T47D (cell line): ENCODE measurements at regions not wholly inside any gene's neighbourhood (a gene's known extent, or its start where the extent isn't known, plus 50 kb on each side); places are given as distances from the start of the nearest gene placed in this dataset.
"Not testable (repeated sequence)": the region's sequence is repeated elsewhere in the genome, so short reads cannot be mapped to it uniquely, and the experiment has no call there.

Experiments used
- DNase-seq, 2 experiments: peaks; one replicate each; pipeline versions ENCODE4 v3.0.0 to v3.0.0-alpha.2; 2011 to 2012; ENCODE audit warnings: low read depth in 1 of 2, low spot score in 1 of 2
- JUND ChIP-seq: IDR thresholded peaks from 2 replicates; pipeline ENCODE4 v1.6.1; 2012; ENCODE audit warnings: low read depth
- in situ Hi-C: cut with HindIII; loops from 2 replicates; pipeline ENCODE4 v1.10.0; 2016; ENCODE audit warnings: low sequenced_read_pairs, low pct_unique_long_range_greater_than_20kb

DNA sequence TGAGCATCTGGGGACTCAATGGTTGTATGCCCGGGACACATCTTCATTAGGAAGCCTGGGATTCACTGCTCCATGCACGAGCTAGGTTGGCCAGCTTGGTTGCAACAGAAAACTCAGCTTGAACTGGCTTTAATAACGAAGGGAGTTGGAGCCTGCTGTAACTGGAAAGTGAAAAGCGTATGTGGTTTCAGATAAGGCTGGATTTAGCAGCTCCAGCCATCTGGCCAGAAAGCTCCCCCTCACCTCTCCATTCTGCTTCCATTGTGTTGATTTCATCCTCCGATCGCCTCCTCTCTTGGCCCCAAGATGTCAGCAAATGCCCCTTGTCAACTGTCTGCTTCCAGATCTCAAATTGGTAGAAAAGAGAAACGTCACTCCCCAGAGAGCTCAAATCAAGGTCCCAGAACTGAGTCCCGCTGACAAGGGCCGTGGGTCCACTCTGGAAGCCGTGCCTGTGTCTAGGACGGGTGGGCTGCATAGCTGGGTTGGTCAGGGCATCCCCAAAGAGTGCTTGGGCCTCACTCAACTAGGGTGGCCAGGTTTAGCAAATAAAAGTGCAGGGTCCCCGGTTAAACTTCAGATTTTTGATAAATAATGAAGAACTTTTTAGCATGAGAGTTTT is 117.0 kb upstream of the PMEPA1 start:
- in situ Hi-C loops = no loop called here
- TF ChIP-seq JUND = no peak
- DNase-seq = no peak

DNA sequence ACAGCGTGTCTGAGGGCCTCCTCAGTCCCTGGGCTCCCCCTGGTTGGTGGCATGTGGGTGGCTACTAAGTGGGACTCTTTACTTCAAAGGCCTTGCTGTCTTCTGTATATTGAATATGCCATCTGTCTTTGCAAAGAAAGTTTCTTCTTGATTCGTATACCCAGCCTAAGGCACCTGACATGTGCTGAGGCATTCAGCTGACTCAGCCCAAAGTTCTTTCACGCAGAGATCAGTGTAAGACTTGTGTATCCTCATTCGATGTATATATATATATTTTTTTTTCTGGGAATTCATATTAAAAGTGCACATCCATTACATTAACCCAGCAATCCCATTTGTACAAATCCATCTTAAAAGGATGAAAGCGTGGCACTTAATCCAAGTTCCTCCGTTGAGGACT is 115.1 kb upstream of the PMEPA1 start:
- no peak for DNase-seq
- in situ Hi-C loops = no loop called here
- TF ChIP-seq JUND = no peak

DNA sequence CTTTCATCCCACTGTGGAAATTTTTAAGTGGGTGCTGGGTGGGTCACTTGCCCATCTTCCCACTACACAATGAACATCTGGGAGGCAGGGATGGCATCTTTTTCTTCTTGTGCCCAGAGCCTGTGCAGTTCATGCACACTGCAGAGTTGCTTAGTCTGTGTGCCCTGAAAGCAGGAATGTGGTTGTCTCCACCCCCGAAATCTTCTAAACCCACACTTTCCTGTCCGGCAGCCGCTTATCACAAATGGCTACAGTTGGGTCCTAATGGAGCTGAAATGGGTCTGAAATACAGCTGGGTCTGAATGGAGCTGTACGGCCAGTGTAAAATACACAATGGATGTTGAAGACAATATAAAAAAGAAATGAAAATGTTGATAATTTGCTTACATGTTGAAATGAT is 112.1 kb upstream of the PMEPA1 start:
- no peak for DNase-seq
- in situ Hi-C loops = no loop called here
- TF ChIP-seq JUND = no peak

DNA sequence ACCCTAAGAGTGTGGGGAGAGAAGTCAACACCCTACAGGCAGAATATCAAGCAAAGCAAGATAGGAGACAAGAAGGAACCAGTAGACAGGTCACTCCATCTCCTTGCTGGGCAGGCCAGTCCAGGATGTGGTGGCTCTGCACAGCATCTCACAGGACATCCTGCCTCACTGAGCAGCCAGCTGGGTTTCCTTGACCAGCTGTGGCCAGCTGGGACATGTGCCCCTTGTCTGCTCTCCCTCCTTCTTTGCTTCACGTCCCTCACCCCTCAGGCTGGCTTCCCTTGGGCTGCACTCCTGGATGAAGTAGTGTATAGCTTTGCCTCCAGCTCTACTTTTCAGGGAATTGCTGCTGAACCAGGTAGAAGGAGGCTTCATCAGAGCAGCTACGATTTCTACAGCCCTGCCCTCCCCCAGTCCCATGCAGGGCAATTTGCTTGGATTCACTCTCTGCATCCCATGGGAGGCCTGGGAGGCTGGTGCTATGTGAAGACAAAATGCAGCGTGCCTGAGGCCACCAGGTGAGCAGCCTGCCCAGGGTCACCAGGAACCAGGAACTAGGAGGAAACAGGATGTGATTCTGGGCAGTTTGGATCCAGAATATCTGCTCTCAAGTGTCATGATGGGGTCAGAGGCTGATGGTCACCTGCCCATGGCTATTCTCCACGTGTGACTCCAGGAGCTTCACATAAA is 110.0 kb upstream of the PMEPA1 start:
- DNase-seq = peak in 1 of 2 experiments; percentile 34
- no peak for TF ChIP-seq JUND
- in situ Hi-C loops = no loop called here

DNA sequence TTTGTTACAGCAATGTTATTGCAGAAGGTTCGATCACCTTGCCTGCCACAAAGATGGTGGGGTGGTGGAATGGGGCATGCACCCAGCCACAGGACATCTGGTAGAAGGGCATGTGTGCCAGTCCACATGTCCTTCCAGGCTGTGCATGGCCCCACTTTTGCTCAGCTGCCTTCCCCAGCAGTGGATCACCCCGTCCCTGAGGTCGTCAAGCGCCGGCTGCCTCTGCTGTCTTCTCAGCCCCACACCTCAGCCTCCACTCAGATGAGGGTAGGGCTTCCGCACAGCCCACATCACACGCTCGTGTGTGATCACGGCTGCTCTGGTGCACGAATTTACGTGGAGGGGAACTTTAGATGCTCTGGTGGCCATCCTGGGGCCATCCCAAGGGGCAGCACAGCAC is 109.5 kb upstream of the PMEPA1 start:
- DNase-seq = no peak
- TF ChIP-seq JUND = no peak
- in situ Hi-C loops = no loop called here

DNA sequence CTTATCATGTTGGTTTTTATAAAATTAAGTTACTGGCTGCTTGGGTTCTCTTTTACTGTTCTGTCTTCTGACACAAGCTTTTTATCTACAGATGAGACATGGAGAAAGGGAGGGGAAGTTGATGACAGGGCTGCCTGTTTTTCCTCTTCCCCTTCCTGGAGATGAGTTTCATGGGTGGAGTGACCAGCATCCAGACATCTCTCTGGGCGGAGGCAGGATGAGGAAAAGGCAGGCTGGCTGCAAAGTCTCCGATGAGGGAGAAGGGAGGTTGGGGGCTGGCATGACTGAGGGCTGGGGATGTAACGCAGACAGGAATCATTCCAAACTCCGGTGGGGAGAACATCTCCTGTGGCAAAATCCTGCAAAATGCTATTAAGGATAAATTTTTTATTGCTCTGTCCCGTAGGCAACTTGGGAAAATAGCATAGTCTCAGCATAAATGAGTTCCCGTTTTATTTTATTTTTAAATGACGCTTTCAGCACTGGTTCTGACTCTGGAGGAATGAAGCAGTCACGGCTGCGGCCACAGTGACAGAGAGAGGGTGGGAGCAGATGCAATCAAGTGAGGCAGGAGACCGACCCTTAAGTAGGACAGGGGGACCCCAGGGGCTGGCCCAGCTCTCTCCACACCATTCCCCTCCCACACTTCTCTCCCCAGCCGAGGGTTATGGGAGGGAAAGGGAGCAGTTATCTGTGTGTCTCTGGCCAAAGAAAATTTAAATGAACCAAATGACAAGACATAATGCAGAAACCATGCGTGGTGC is 108.8 kb upstream of the PMEPA1 start:
- TF ChIP-seq JUND = no peak
- in situ Hi-C loops = no loop called here
- DNase-seq = no peak

DNA sequence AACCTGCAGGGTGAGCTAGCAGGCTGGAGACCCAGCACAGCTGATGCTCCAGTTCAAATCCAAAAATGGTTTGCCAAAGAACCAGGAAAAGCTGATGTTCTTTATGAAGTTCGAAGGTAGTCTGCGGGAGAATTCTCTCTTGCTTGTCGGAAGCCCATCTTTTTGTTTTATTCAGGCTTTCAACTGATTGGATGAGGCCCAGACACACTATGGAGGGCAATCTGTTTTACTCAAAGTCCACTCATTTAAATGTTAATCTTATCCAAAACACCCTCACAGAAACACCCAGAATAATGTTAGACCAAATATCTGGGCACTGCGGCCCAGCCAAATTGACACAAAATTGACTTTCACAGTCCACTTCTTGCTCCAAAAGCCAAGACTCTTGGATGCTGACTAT is 105.6 kb upstream of the PMEPA1 start:
- in situ Hi-C loops = no loop called here
- no peak for DNase-seq
- TF ChIP-seq JUND = no peak

DNA sequence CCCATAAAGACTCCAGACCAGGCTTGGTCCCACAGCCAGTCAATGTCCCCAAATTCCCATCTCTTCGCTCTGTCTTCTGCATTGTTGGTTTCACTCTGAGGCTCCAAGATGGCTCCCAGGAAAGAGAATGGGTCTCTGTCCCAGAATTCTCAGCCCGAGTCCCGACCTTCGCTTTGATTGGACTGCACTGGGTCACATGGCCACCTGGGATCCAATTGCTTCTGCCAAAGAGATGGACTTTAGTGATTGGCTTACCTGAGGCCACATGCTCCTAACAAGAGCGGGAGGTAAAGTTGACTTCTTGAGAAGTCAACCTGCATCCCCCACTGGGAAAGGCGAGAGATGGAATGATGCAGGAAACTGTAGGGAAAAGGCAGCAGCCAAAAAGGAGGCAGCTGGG is 104.7 kb upstream of the PMEPA1 start:
- no peak for TF ChIP-seq JUND
- DNase-seq = no peak
- in situ Hi-C loops = no loop called here

DNA sequence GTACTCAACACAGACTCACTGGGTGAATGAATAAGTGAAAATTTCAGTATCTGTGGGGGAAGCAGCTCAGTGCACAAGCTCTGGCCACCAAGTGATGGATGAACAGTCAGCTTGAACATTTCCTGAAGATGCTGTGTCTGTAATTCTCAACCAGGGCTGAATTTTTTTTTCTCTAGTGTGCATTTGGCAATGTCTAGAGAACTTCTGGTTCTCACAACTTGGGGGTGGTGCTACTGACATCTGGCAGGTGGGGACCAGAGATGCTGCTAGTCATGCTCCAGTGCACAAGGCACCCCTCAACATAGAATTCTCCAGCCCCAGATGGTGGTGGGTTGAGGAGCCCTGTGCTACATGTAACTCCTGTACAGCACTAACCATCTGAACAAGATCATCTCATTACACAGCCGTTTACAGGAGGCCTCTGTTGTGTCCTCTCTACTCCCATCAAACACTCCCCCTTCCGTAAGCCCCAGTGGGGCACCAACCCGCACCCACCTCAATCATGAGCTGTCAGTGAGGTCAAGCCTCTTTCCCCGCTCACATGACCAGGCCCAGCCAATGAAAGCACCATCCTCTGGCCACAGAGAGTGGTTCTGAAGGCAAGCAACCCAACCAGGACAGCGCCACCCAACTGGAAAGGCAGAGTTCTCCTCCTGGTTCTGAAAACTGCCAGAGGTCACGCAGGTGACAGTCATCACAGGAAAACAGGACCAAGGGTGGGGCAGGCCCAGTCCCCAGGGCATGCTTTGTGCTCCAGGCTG is 103.9 kb upstream of the PMEPA1 start:
- DNase-seq = no peak
- in situ Hi-C loops = no loop called here
- TF ChIP-seq JUND = no peak

DNA sequence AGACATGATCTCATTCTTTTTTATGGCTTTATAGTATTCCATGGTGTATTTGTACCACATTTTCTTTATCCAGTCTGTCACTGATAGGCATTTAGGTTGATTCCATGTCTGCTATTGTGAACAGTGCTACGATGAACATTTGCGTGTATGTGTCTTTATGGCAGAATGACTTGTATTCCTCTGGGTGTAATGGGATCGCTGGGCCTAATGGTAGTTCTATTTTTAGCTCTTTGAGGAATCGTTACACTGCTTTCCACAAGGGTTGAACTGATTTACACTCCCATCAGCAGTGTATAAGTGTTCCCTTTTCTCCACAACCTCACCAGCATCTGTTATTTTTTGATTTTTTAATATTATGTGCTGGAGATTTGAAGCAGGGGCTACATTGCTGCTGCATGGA is 102.8 kb upstream of the PMEPA1 start:
- DNase-seq, in situ Hi-C loops: not testable (repeated sequence)

DNA sequence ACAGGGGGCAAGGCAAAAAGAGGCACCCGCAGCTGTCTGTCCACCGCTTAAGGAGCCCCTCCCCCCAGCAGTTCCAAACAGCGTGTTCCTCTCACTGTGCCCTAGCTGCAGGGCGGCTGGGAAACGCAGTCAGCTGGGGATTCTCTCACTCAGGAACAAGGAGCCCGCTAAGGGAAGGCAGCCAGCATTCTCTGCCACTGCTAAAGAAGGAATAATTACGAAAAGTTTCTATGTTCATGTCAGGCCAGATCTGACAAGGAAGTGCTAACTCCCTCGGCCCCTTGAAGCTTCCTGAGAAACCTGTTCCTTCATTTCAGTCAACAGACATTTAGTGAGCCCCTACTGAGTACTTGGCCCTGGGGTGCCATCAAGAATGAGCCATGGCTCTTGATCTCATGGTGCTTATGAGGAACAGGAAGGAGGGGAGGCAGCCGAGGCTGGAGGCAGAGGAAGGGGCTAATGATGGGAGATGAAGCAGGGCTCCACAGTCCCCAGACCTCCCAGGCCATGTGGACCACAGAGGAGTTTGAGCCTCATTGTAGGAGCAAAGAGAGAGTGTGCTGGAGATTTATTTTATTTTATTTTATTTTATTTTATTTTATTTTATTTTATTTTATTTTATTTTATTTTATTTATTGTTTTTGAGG is 101.7 kb upstream of the PMEPA1 start:
- in situ Hi-C loops = no loop called here
- DNase-seq = peak in 1 of 2 experiments; percentile 44
- TF ChIP-seq JUND = no peak
